ENCODE measurements at regions not wholly inside any gene's neighbourhood (a gene's known extent, or its start where the extent isn't known, plus 50 kb on each side); places are given as distances from the start of the nearest gene placed in this dataset.

- TF ChIP-seq E2F4 (IDR thresholded peaks at IDR 0.05; ENCODE audit: low read depth, low read length), result no peak
- no peak for TF ChIP-seq USF1 (IDR thresholded peaks at IDR 0.05; ENCODE audit: borderline replicate concordance, extremely low read length, insufficient read depth, low read depth, low read length)
- no peak for TF ChIP-seq KAT2A (conservative IDR thresholded peaks at IDR 0.05; ENCODE audit: control insufficient read depth, low read depth, low read length)
- TF ChIP-seq ZNF207 (IDR thresholded peaks at IDR 0.05; ENCODE audit: borderline replicate concordance), result no peak
Observed at GRCh38 chr6:51369485-51369884, 550.8 kb downstream of the TFAP2B start (continued).

GRCh38 chr6:51382847-51383246, 564.2 kb downstream of the TFAP2B start:
- intact Hi-C loops (cut with micrococcal nuclease; ENCODE audit: unreplicated experiment), result no loop called here
- H2AFZ ChIP-seq (ENCODE audit: control insufficient read depth, low read depth, low read length), result no peak overlapping the region
- H3K4me1 ChIP-seq (ENCODE audit: control insufficient read depth, insufficient read depth, low read length), result no peaks in the 10 kb centered on the region
- no peaks in the 10 kb centered on the region for H4K20me1 ChIP-seq (ENCODE audit: control insufficient read depth, insufficient read depth)
- ChIA-PET CTCF (interaction anchor here (0.7 kb wide), 1 partner anchor 335 kb away, joined by 3 read pairs; no protein-coding TSS in a partner anchor), POLR2A (no interaction called here), SMC1A (ENCODE audit: uncharacterized antibody, unreplicated experiment) (no interaction called here), RAD21 (ENCODE audit: unreplicated experiment) (no interaction called here)
- no TSS peak for BruUV-seq (replicated peaks)
- ATAC-seq (no peak), DNase-seq (ENCODE audit: low read depth, low spot score) (no peak), FAIRE-seq (no peak)
- no peak overlapping the region for H3K27ac ChIP-seq (ENCODE audit: control insufficient read depth, insufficient read depth)
- in situ Hi-C loops (cut with MboI), result no loop called here
- no peaks in the 10 kb centered on the region for H3K36me3 ChIP-seq (ENCODE audit: control insufficient read depth in 2 of 2, insufficient read depth in 2 of 2, low read length in 1 of 2)
- H3K4me2 ChIP-seq (ENCODE audit: control insufficient read depth, insufficient read depth), result no peak overlapping the region
- H3K9ac ChIP-seq (ENCODE audit: control insufficient read depth, insufficient read depth, low read length), result no peak overlapping the region
- no peak overlapping the region for H3K4me3 ChIP-seq
- H3K79me2 ChIP-seq (ENCODE audit: control insufficient read depth, insufficient read depth, low read length), result no peaks in the 10 kb centered on the region
- H3K9me3 ChIP-seq (replicated peaks; ENCODE audit: control insufficient read depth, insufficient read depth, low read length), result no peaks in the 10 kb centered on the region; the same call in 2 of the 3 replicates
- H3K27me3 ChIP-seq (replicated peaks in 1 of 2; ENCODE audit: control insufficient read depth in 2 of 2, insufficient read depth in 2 of 2, low read length in 1 of 2), result no peaks in the 10 kb centered on the region
- TF ChIP-seq FOXM1 (IDR thresholded peaks at IDR 0.05; ENCODE audit: low read depth, low read length) (no peak), ETV6 (conservative IDR thresholded peaks at IDR 0.05 in 1 of 2, IDR thresholded peaks at IDR 0.05 in 1 of 2; ENCODE audit: borderline replicate concordance in 1 of 2, low read depth in 1 of 2) (no peak), ATF2 (IDR thresholded peaks at IDR 0.05; ENCODE audit: low read length) (no peak), WRNIP1 (IDR thresholded peaks at IDR 0.05; ENCODE audit: borderline replicate concordance, low read depth, low read length) (no peak), USF2 (IDR thresholded peaks at IDR 0.05; ENCODE audit: borderline replicate concordance, low read depth, low read length) (no peak), RFX5 (IDR thresholded peaks at IDR 0.05; ENCODE audit: low read depth, low read length) (no peak), ZBTB40 (IDR thresholded peaks at IDR 0.05; ENCODE audit: borderline replicate concordance) (no peak), CHD1 (IDR thresholded peaks at IDR 0.05; ENCODE audit: low read depth, low read length) (no peak), GABPA (IDR thresholded peaks at IDR 0.05; ENCODE audit: low read depth) (no peak), YBX1 (IDR thresholded peaks at IDR 0.05) (no peak), DPF2 (IDR thresholded peaks at IDR 0.05) (no peak), CHD2 (IDR thresholded peaks at IDR 0.05; ENCODE audit: borderline replicate concordance, low read depth, low read length) (no peak)

Measured in GM12878 (cell line).